ENCODE measurements at regions not wholly inside any gene's neighbourhood (a gene's known extent, or its start where the extent isn't known, plus 50 kb on each side); places are given as distances from the start of the nearest gene placed in this dataset.
A peak's percentile ranks its signal among the peaks of the same experiment; 100 is the strongest.
"Not testable (repeated sequence)": the region's sequence is repeated elsewhere in the genome, so short reads cannot be mapped to it uniquely, and the experiment has no call there.

GRCh38 chr6:169106176-169106575 lies 147.5 kb downstream of the THBS2 start:
- H3K4me3 ChIP-seq (ENCODE audit: low read depth, low read length): no peak overlapping the region
- no peak for TF ChIP-seq CTCF (IDR thresholded peaks at IDR 0.05; ENCODE audit: insufficient read depth, low read length, poor library complexity, severe bottlenecking)
- DNase-seq (ENCODE audit: low read depth): no peak

GRCh38 chr6:169101981-169102380 lies 151.7 kb downstream of the THBS2 start:
- Histone ChIP-seq H3K27me3 (ENCODE audit: control insufficient read depth, insufficient read depth, low read length) (no peaks in the 10 kb centered on the region), H3K36me3 (ENCODE audit: control insufficient read depth, insufficient read depth, low read length) (no peaks in the 10 kb centered on the region), H3K4me3 (ENCODE audit: low read depth, low read length) (no peak overlapping the region)
- no peak for DNase-seq (ENCODE audit: low read depth)
- TF ChIP-seq CTCF (IDR thresholded peaks at IDR 0.05; ENCODE audit: insufficient read depth, low read length, poor library complexity, severe bottlenecking): no peak

More at GRCh38 chr6:169106176-169106575, 147.5 kb downstream of the THBS2 start:
- Histone ChIP-seq H3K36me3 (ENCODE audit: control insufficient read depth, insufficient read depth, low read length) (no peaks in the 10 kb centered on the region), H3K27me3 (ENCODE audit: control insufficient read depth, insufficient read depth, low read length) (no peaks in the 10 kb centered on the region)

- DNase-seq (ENCODE audit: low read depth): no peak
- H3K27me3 ChIP-seq (ENCODE audit: control insufficient read depth, insufficient read depth, low read length): no peaks in the 10 kb centered on the region
- no peak for TF ChIP-seq CTCF (IDR thresholded peaks at IDR 0.05; ENCODE audit: insufficient read depth, low read length, poor library complexity, severe bottlenecking)
- H3K4me3 ChIP-seq (ENCODE audit: low read depth, low read length): no peak overlapping the region
- no peaks in the 10 kb centered on the region for H3K36me3 ChIP-seq (ENCODE audit: control insufficient read depth, insufficient read depth, low read length)
These were observed 152.4 kb downstream of the THBS2 start for GRCh38 chr6:169101036-169101805.

GRCh38 chr6:169099411-169100202 lies 154.0 kb downstream of the THBS2 start:
- no peak for DNase-seq (ENCODE audit: low read depth)
- TF ChIP-seq CTCF (IDR thresholded peaks at IDR 0.05; ENCODE audit: insufficient read depth, low read length, poor library complexity, severe bottlenecking): peak; percentile 27
- no peak overlapping the region for H3K4me3 ChIP-seq (ENCODE audit: low read depth, low read length)
- H3K36me3 ChIP-seq (ENCODE audit: control insufficient read depth, insufficient read depth, low read length): no peaks in the 10 kb centered on the region
- no peaks in the 10 kb centered on the region for H3K27me3 ChIP-seq (ENCODE audit: control insufficient read depth, insufficient read depth, low read length)

- DNase-seq (ENCODE audit: low read depth); H3K4me3 ChIP-seq (ENCODE audit: low read depth, low read length); H3K36me3 ChIP-seq (ENCODE audit: control insufficient read depth, insufficient read depth, low read length); H3K27me3 ChIP-seq (ENCODE audit: control insufficient read depth, insufficient read depth, low read length): not testable (repeated sequence)
These were observed 155.0 kb downstream of the THBS2 start for GRCh38 chr6:169098651-169099050.

GRCh38 chr6:169098116-169098515 lies 155.5 kb downstream of the THBS2 start:
- no peak for DNase-seq (ENCODE audit: low read depth)
- Histone ChIP-seq H3K4me3 (ENCODE audit: low read depth, low read length) (no peak overlapping the region), H3K27me3 (ENCODE audit: control insufficient read depth, insufficient read depth, low read length) (no peaks in the 10 kb centered on the region), H3K36me3 (ENCODE audit: control insufficient read depth, insufficient read depth, low read length) (no peaks in the 10 kb centered on the region)
- no peak for TF ChIP-seq CTCF (IDR thresholded peaks at IDR 0.05; ENCODE audit: insufficient read depth, low read length, poor library complexity, severe bottlenecking)
